ENCODE measurements at regions not wholly inside any gene's neighbourhood (a gene's known extent, or its start where the extent isn't known, plus 50 kb on each side); places are given as distances from the start of the nearest gene placed in this dataset.

- no peak for ATAC-seq
- TF ChIP-seq TSHZ2 (CRISPR knock-in tag; IDR thresholded peaks at IDR 0.05) (no peak), SNAI2 (CRISPR knock-in tag; IDR thresholded peaks at IDR 0.05) (no peak), PPARA (CRISPR knock-in tag; IDR thresholded peaks at IDR 0.05; ENCODE audit: borderline replicate concordance) (no peak), ESRRG (CRISPR knock-in tag; IDR thresholded peaks at IDR 0.05) (no peak), ZFP30 (CRISPR knock-in tag; IDR thresholded peaks at IDR 0.05) (no peak), ARNTL (CRISPR knock-in tag; IDR thresholded peaks at IDR 0.05; ENCODE audit: borderline replicate concordance, low read depth) (no peak), POU6F1 (CRISPR knock-in tag; IDR thresholded peaks at IDR 0.05; ENCODE audit: borderline replicate concordance, low read depth) (no peak), TOX (CRISPR knock-in tag; IDR thresholded peaks at IDR 0.05; ENCODE audit: borderline replicate concordance) (no peak), BACH2 (CRISPR knock-in tag; IDR thresholded peaks at IDR 0.05; ENCODE audit: borderline replicate concordance) (no peak), ZNF70 (CRISPR knock-in tag; IDR thresholded peaks at IDR 0.05) (no peak)
Measured at GRCh38 chr5:50975840-50976239, 309.4 kb downstream of the PARP8 start.

GRCh38 chr5:50978924-50979323 lies 312.5 kb downstream of the PARP8 start:
- no peak for TF ChIP-seq ZNF8 (CRISPR knock-in tag; IDR thresholded peaks at IDR 0.05)
- TF ChIP-seq SNAI2 (CRISPR knock-in tag; IDR thresholded peaks at IDR 0.05), result no peak
- no peak for TF ChIP-seq ZFP30 (CRISPR knock-in tag; IDR thresholded peaks at IDR 0.05)
- TF ChIP-seq CREB5 (CRISPR knock-in tag; IDR thresholded peaks at IDR 0.05; ENCODE audit: low read depth), result no peak
- no peak for TF ChIP-seq ZFP3 (CRISPR knock-in tag; IDR thresholded peaks at IDR 0.05)
- TF ChIP-seq ZNF70 (CRISPR knock-in tag; IDR thresholded peaks at IDR 0.05), result no peak
- TF ChIP-seq RARB (CRISPR knock-in tag; IDR thresholded peaks at IDR 0.05), result no peak
- no peak for TF ChIP-seq BACH2 (CRISPR knock-in tag; IDR thresholded peaks at IDR 0.05; ENCODE audit: borderline replicate concordance)
- no peak for TF ChIP-seq TSHZ2 (CRISPR knock-in tag; IDR thresholded peaks at IDR 0.05)
- TF ChIP-seq CSDC2 (CRISPR knock-in tag; IDR thresholded peaks at IDR 0.05), result no peak
- no peak for TF ChIP-seq ZNF565 (CRISPR knock-in tag; conservative IDR thresholded peaks at IDR 0.05; ENCODE audit: low read depth)
- TF ChIP-seq ARNTL (CRISPR knock-in tag; IDR thresholded peaks at IDR 0.05; ENCODE audit: borderline replicate concordance, low read depth), result no peak
- no peak for TF ChIP-seq PPARA (CRISPR knock-in tag; IDR thresholded peaks at IDR 0.05; ENCODE audit: borderline replicate concordance)
- ATAC-seq, result no peak

GRCh38 chr5:50984640-50985039 lies 318.2 kb downstream of the PARP8 start:
- TF ChIP-seq CREB5 (CRISPR knock-in tag; IDR thresholded peaks at IDR 0.05; ENCODE audit: low read depth) (no peak), BACH2 (CRISPR knock-in tag; IDR thresholded peaks at IDR 0.05; ENCODE audit: borderline replicate concordance) (no peak), CSDC2 (CRISPR knock-in tag; IDR thresholded peaks at IDR 0.05) (no peak), POU6F1 (CRISPR knock-in tag; IDR thresholded peaks at IDR 0.05; ENCODE audit: borderline replicate concordance, low read depth) (no peak), SNAI2 (CRISPR knock-in tag; IDR thresholded peaks at IDR 0.05) (no peak), ZC3H10 (CRISPR knock-in tag; IDR thresholded peaks at IDR 0.05) (no peak), ZFP30 (CRISPR knock-in tag; IDR thresholded peaks at IDR 0.05) (no peak), ZFP3 (CRISPR knock-in tag; IDR thresholded peaks at IDR 0.05) (no peak), ZNF565 (CRISPR knock-in tag; conservative IDR thresholded peaks at IDR 0.05; ENCODE audit: low read depth) (no peak), ESRRG (CRISPR knock-in tag; IDR thresholded peaks at IDR 0.05) (no peak)
- no peak for ATAC-seq

All from SK-N-SH treated with all-trans-retinoic acid at 6 μM for 48 hours (cell line).